ENCODE measurements at regions not wholly inside any gene's neighbourhood (a gene's known extent, or its start where the extent isn't known, plus 50 kb on each side); places are given as distances from the start of the nearest gene placed in this dataset.

DNA sequence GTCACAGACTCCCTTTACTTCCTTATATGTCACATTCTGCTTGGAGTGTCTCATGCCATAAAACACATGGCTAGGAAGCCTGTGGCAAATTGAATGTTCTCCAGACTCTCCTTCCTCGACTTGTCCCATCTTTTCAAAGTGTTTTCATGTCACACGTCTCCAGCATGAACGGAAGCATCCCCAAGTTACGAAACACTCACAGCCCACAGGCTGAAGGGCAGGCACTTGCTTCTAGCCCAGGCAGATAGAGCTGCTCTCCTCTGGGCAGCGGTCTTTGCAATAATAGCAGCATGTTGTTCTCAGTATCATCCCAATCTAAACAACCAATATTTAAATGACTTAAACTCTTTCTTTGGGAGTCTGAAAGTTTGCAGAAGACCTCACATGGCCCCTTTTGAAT lies 85.3 kb upstream of the ADAMTS9 start:
- Mint-ChIP-seq H3K4me1 (ENCODE audit: unreplicated experiment) (no peaks in the 10 kb centered on the region), H3K9me3 (ENCODE audit: unreplicated experiment) (no peaks in the 10 kb centered on the region), H3K27ac (ENCODE audit: unreplicated experiment) (no peak overlapping the region), H3K27me3 (ENCODE audit: unreplicated experiment) (no peaks in the 10 kb centered on the region), H3K36me3 (ENCODE audit: low read depth, unreplicated experiment) (no peaks in the 10 kb centered on the region), H3K4me3 (ENCODE audit: unreplicated experiment) (no peak overlapping the region)
- TF ChIP-seq CTCF (IDR thresholded peaks at IDR 0.05; ENCODE audit: unreplicated experiment): no peak
- DNase-seq (ENCODE audit: low spot score): no peak

DNA sequence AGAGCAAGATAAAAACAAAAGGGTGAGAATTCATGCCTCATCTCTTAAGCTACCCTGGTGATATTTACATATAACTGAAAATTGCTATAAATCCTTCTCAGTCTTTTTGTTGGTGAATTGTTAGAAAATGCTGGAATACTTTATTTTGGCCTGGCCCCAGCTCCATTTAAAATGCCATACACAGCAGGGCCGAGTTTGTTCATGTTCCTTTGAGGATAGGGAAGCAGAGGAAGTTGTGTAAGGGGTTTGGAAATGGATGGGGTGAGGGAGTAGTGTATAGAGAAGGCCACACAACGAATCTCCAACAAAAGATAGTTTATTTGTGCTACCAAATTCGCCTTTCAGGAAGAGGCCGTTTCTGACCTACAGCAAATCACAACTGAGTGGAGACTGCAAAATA lies 78.6 kb upstream of the ADAMTS9 start:
- TF ChIP-seq CTCF (IDR thresholded peaks at IDR 0.05; ENCODE audit: unreplicated experiment): no peak
- Mint-ChIP-seq H3K36me3 (ENCODE audit: low read depth, unreplicated experiment) (no peaks in the 10 kb centered on the region), H3K27me3 (ENCODE audit: unreplicated experiment) (no peaks in the 10 kb centered on the region), H3K4me1 (ENCODE audit: unreplicated experiment) (peaks cover 11% of the 10 kb centered on the region), H3K9me3 (ENCODE audit: unreplicated experiment) (no peaks in the 10 kb centered on the region), H3K27ac (ENCODE audit: unreplicated experiment) (no peak overlapping the region), H3K4me3 (ENCODE audit: unreplicated experiment) (no peak overlapping the region)
- no peak for DNase-seq (ENCODE audit: low spot score)

- Mint-ChIP-seq H3K4me3 (ENCODE audit: unreplicated experiment) (no peak overlapping the region), H3K36me3 (ENCODE audit: low read depth, unreplicated experiment) (no peaks in the 10 kb centered on the region), H3K9me3 (ENCODE audit: unreplicated experiment) (no peaks in the 10 kb centered on the region), H3K27ac (ENCODE audit: unreplicated experiment) (no peak overlapping the region), H3K27me3 (ENCODE audit: unreplicated experiment) (no peaks in the 10 kb centered on the region), H3K4me1 (ENCODE audit: unreplicated experiment) (peaks cover 11% of the 10 kb centered on the region)
- no peak for DNase-seq (ENCODE audit: low spot score)
- TF ChIP-seq CTCF (IDR thresholded peaks at IDR 0.05; ENCODE audit: unreplicated experiment): no peak
These were observed 78.1 kb upstream of the ADAMTS9 start for GRCh38 chr3:64765947-64766346.

GRCh38 chr3:64764386-64764929 lies 76.7 kb upstream of the ADAMTS9 start:
- no peaks in the 10 kb centered on the region for H3K9me3 Mint-ChIP-seq (ENCODE audit: unreplicated experiment)
- H3K4me3 Mint-ChIP-seq (ENCODE audit: unreplicated experiment): no peak overlapping the region
- H3K36me3 Mint-ChIP-seq (ENCODE audit: low read depth, unreplicated experiment): no peaks in the 10 kb centered on the region
- no peak overlapping the region for H3K27ac Mint-ChIP-seq (ENCODE audit: unreplicated experiment)
- peaks cover 11% of the 10 kb centered on the region for H3K4me1 Mint-ChIP-seq (ENCODE audit: unreplicated experiment)
- H3K27me3 Mint-ChIP-seq (ENCODE audit: unreplicated experiment): no peaks in the 10 kb centered on the region
- no peak for TF ChIP-seq CTCF (IDR thresholded peaks at IDR 0.05; ENCODE audit: unreplicated experiment)
- no peak for DNase-seq (ENCODE audit: low spot score)

DNA sequence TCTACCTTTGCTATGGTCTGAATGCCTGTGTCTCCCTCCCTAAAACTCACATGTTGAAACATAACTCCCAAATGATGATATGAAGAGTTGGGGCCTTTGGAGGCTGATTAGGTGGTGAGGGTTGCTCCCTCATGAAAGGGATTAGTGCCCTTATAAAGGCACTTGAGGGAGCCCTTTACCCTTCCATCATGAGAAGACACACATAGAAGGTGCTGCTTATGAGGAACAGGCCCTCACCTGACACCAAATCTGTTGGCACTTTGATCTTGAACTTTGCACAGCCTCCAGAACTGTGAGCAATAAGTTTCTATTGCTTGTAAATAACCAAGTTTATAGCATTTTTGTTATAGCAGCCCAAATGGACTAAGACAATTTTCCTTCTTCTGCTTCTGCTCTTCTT lies 76.2 kb upstream of the ADAMTS9 start:
- no peaks in the 10 kb centered on the region for H3K27me3 Mint-ChIP-seq (ENCODE audit: unreplicated experiment)
- DNase-seq (ENCODE audit: low spot score): no peak
- H3K4me3 Mint-ChIP-seq (ENCODE audit: unreplicated experiment): no peak overlapping the region
- H3K4me1 Mint-ChIP-seq (ENCODE audit: unreplicated experiment): peaks cover 11% of the 10 kb centered on the region
- H3K9me3 Mint-ChIP-seq (ENCODE audit: unreplicated experiment): no peaks in the 10 kb centered on the region
- no peak for TF ChIP-seq CTCF (IDR thresholded peaks at IDR 0.05; ENCODE audit: unreplicated experiment)
- no peak overlapping the region for H3K27ac Mint-ChIP-seq (ENCODE audit: unreplicated experiment)
- no peaks in the 10 kb centered on the region for H3K36me3 Mint-ChIP-seq (ENCODE audit: low read depth, unreplicated experiment)

All from endothelial cell (in vitro differentiated cells).